ENCODE measurements at regions not wholly inside any gene's neighbourhood (a gene's known extent, or its start where the extent isn't known, plus 50 kb on each side); places are given as distances from the start of the nearest gene placed in this dataset.

GRCh38 chr4:4726051-4726450, 133.4 kb upstream of the MSX1 start:
- Histone ChIP-seq H3K9me3 (replicated peaks; ENCODE audit: control insufficient read depth, insufficient read depth, low read length) (peaks cover 6% of the 10 kb centered on the region; the same call in 1 of the 3 replicates), H3K4me2 (ENCODE audit: control insufficient read depth, insufficient read depth) (no peak overlapping the region), H3K79me2 (ENCODE audit: control insufficient read depth, insufficient read depth, low read length) (no peaks in the 10 kb centered on the region), H3K4me3 (no peak overlapping the region), H3K4me1 (ENCODE audit: control insufficient read depth, insufficient read depth, low read length) (no peaks in the 10 kb centered on the region), H3K9ac (ENCODE audit: control insufficient read depth, insufficient read depth, low read length) (no peak overlapping the region), H3K36me3 (ENCODE audit: control insufficient read depth in 2 of 2, insufficient read depth in 2 of 2, low read length in 1 of 2) (no peaks in the 10 kb centered on the region), H2AFZ (ENCODE audit: control insufficient read depth, low read depth, low read length) (no peak overlapping the region), H3K27me3 (replicated peaks in 1 of 2; ENCODE audit: control insufficient read depth in 2 of 2, insufficient read depth in 2 of 2, low read length in 1 of 2) (no peaks in the 10 kb centered on the region), H4K20me1 (ENCODE audit: control insufficient read depth, insufficient read depth) (no peaks in the 10 kb centered on the region), H3K27ac (ENCODE audit: control insufficient read depth, insufficient read depth) (no peak overlapping the region)
- in situ Hi-C loops (cut with MboI), result no loop called here
- ChIA-PET CTCF (no interaction called here), POLR2A (no interaction called here), SMC1A (ENCODE audit: uncharacterized antibody, unreplicated experiment) (no interaction called here), RAD21 (ENCODE audit: unreplicated experiment) (no interaction called here)
- TF ChIP-seq HSF1 (IDR thresholded peaks at IDR 0.05; ENCODE audit: low read depth, low read length) (no peak), FOXM1 (IDR thresholded peaks at IDR 0.05; ENCODE audit: low read depth, low read length) (no peak), ZNF274 (IDR thresholded peaks at IDR 0.05; ENCODE audit: insufficient read depth, insufficient read length) (no peak), SREBF1 (IDR thresholded peaks at IDR 0.05; ENCODE audit: low read length) (no peak), NFYA (IDR thresholded peaks at IDR 0.05; ENCODE audit: borderline replicate concordance, low read depth, low read length) (no peak), PAX8 (IDR thresholded peaks at IDR 0.05) (no peak), IKZF2 (IDR thresholded peaks at IDR 0.05) (no peak), TARDBP (IDR thresholded peaks at IDR 0.05; ENCODE audit: borderline replicate concordance) (no peak), CBX5 (IDR thresholded peaks at IDR 0.05; ENCODE audit: low read depth) (peak; percentile 96; the same call in 1 of the 2 replicates), HDAC2 (IDR thresholded peaks at IDR 0.05) (no peak), CTCF (IDR thresholded peaks at IDR 0.05 in 2 of 3, conservative IDR thresholded peaks at IDR 0.05 in 1 of 3; ENCODE audit: control insufficient read depth in 2 of 3, extremely low read depth in 1 of 3, insufficient read depth in 1 of 3, low read depth in 3 of 3, low read length in 3 of 3) (peak in 2 of 3 experiments; percentile 26 to 38; a peak in 3 of 6 replicates), TCF12 (IDR thresholded peaks at IDR 0.05; ENCODE audit: low read depth, low read length) (no peak), SUPT20H (IDR thresholded peaks at IDR 0.05; ENCODE audit: borderline replicate concordance, control insufficient read depth, low read depth, low read length) (no peak), ZBTB40 (IDR thresholded peaks at IDR 0.05; ENCODE audit: borderline replicate concordance) (no peak), SUZ12 (IDR thresholded peaks at IDR 0.05; ENCODE audit: unreplicated experiment) (no peak)
- no TSS peak for BruUV-seq (replicated peaks)
- ATAC-seq (no peak), DNase-seq (ENCODE audit: low read depth, low spot score) (no peak), FAIRE-seq (no peak)
- WGBS (ENCODE audit: insufficient coverage, insufficient replicate concordance, low lambda C conversion rate, missing lambda C conversion rate), result 65% methylated on average over 2 of the region's 2 CpGs
- intact Hi-C loops (cut with micrococcal nuclease; ENCODE audit: unreplicated experiment), result no loop called here

Data from GM12878 (cell line).